Stimulated activated CD4-positive, alpha-beta T cell treated with anti-CD3 and anti-CD28 coated beads, Interleukin-4, amount 100 ng/mL, for 4 hours (primary cell): ENCODE measurements at regions not wholly inside any gene's neighbourhood (a gene's known extent, or its start where the extent isn't known, plus 50 kb on each side); places are given as distances from the start of the nearest gene placed in this dataset.

Source experiments
- DNase-seq, 2 experiments: peaks; one replicate each; pipeline ENCODE4 v3.0.0-alpha.2; 2020

DNA sequence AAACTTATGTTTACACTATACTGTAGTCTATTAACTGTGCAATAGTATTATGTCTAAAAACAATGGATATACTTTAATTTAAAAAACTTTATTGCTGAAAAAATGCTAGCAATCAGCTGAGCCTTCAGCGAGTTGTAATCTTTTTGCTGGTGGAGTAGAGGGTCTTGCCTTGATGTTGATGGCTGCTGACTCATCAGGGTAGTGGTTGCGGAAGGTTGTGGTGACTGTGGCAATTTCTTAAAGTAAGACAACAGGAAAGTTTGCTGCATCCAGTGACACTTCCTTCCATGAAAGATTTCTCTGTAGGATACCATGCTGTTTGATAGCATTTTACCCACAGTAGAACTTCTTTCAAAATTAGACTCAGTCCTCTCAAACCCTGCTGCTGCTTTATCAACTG, 234.7 kb upstream of the CSF3R start:
- DNase-seq = no peak

DNA sequence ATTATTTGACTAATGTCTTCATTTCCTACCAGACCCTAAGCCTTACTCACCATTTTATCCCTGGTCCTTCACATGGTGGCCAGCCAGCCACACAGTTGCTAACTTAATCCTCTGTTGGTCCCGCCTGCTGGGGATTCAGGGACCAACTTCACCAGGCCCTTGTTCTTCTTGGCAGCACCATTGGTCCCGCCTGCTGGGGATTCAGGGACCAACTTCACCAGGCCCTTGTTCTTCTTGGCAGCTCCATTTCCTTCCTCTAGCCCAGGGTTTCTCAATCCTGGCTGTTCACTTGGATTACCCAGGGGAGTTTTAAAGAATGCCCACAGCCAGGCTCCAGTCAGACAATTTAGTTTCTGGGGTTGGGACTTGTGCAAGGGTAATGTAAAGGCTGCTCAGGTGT, 233.1 kb upstream of the CSF3R start:
- DNase-seq = no peak

DNA sequence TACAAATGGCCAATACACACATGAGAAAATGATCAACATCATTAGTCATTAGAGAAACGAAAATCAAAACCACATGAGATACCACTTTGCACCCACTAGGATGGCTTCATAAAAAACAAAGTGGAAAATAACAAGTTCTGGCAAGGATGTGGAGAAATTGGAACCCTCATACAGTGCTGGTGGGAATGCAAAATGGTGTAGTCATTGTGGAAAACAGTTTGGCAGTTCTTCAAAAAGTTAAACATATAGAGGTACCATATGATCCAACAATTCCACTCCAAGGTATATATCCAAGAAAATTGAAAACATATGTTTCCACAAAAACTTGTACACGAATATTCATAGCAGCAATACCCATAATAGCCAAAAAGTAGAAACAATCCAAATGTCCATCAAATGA, 231.6 kb upstream of the CSF3R start:
- DNase-seq = no peak

DNA sequence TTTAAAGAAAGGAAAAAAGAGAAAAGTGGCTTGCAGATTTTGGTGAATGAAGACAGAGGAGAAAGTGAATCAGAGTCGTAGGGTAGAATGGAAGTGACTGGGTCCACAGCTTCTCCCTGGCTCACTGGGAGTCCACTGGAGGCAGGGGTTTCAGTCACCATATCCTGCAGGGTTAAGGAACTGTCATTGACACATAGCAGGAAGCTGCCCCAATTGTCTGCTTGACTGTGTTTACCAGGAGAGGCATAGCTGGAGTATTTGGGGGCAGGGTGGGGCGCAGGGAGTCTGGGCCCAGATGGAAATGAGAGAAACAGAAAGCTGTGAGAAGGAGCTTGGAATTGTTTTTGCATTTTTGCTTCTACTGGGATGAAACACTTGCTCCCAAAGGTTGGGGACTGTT, 228.8 kb upstream of the CSF3R start:
- DNase-seq = no peak

DNA sequence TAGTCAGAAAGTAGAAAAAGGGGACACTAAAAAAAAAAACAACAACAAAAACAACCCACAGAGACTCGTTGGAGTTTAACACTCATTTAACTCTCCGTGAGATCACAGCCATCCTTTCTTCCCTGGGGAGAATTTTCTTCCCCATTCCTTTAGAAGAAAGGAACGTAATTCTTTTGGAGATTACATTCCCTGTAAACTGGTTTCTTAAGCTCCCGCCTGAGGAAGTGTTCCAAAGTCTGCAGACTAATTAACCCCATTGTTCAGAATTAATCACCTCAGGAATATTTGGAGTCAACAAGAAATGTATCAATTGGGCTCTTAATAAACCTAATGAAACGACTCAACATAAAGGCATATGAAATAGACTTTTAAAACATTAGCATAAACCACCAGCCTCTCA, 228.2 kb upstream of the CSF3R start:
- no peak for DNase-seq

DNA sequence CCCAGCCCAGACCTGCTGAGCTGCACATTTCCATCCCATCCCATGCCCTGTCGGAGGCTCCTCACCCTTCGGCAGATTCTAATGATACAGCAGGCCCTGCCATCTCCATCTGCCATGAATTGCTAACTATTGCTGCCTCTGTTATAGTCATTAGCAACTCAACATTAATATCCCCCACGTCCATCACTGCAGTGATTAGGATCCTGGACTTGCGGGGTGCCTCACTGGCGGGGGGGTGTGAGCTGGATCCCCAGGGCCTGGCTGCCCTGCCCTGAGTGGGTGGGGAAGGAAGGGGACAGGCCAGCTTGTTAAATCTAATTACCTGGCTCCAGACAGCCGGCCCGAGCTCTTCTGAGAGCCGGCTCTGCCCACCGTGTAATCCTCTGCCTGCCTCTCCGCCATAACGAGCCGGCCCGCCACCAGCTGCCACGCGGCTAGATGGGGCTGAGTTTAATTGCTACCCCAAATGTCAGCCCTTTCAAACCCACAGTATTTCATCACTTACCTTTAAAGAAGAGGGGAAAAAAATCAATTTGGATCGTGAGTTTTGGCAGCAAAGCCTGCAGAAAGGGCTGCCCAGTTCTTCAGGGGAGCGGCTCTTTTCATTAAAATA, 227.3 kb upstream of the CSF3R start:
- no peak for DNase-seq

DNA sequence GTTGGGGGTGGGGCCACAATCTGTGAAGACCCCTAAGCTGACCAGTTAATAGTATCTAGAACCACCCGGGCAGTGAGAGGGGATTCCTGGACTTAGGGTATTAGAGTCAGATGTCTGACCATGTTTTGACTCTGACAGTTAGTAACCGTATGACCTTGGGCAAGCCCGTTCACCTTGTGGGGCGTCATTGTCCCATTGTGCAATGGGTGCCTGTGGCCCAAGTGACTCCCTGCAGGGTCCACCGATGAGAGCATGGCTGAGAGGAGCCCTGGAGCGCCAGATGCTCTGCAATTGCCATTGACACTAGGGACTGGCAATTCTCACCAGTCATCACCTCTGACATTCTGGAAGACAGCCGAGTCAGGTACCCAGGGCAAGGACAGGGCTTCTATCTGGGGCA, 225.9 kb upstream of the CSF3R start:
- DNase-seq = no peak

DNA sequence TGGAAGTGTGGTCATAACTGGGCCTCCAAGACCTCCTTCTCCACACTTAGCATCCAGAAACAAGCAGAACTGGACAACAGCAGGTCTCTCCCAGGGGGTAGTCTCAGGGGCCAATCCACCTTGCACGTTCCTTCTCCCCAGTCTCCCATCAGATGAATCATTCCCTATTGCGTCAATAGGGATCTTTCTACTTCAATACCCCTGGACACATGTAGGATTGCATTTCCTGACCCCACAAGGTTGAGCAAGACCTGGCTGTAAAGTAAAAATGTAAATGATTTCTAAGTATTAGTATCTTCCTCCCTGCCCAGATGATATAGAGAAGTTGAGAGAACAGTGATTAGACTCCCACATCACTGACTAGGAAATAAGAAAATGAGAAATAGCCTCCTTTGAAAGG, 224.5 kb upstream of the CSF3R start:
- no peak for DNase-seq

DNA sequence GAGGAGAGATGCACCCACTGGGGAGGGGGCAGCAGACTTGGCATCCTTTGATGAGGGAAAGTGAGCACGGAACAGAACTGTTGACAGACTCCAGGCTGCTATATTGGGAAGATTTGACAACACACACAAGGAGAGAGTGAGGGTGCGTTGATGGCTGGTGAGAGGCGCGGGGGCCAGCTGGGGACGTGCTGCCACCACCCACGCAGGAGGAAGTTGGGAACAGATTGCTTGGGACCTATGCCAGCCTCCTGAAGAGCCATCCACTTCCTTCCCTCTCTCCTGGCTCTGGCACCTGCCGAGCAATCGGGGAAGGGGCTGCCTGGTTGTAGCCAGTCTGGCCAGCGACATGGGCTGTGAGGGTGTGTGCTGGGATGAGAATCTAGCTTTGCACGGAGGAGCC, 223.7 kb upstream of the CSF3R start:
- no peak for DNase-seq

DNA sequence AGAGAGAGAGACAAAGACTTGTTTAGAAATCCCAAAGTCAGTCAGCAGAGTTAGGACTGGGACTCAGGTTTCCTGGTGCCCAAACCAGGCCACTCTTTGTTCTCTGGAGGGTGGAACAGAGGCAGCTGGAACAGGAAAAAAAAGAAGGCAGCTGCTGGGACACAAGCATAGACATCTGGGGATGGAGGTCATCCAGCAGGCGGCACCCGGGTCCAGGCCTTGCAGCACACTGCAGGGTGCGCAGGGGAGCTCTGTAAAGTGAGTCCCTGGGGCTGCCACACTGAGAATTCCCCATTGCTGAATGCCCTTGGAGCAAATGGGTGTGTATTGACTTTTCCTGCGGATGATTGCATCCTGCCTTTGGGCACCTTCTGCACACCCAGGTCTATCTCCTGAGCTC, 222.9 kb upstream of the CSF3R start:
- no peak for DNase-seq

DNA sequence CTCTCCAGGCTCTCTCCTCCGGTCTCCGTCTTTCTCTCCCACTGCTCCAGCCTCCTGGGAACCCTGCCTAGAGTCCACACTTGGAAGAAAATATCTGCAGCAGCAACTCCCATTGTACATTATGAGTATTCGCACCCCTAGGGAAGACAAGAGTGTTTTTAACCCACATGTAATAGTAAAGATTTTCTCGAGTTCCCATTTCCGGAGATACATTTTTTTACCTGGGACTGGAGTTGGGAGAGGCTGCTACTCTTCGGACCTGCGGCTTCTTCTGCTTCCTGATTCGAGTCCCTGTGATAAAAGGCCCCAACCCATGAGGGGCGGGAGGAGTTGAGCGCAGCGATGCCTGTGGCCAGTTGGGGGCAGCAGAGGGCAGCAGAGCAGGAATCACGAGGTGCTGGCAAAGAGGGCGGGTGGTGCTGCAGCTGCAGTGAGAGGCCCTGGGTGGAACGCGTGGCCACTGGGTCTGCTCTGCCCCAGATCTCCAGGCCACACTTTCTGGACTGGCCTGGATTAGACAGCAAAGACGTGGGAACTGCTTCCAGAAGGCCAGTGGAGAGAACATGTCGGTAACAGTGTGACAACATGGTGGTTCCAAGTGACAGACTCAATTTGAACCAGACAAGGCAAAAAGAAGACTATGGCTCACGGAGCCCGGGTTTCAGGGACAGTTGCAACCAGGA, 221.0 kb upstream of the CSF3R start:
- peak; percentile 19 to 58 for DNase-seq

DNA sequence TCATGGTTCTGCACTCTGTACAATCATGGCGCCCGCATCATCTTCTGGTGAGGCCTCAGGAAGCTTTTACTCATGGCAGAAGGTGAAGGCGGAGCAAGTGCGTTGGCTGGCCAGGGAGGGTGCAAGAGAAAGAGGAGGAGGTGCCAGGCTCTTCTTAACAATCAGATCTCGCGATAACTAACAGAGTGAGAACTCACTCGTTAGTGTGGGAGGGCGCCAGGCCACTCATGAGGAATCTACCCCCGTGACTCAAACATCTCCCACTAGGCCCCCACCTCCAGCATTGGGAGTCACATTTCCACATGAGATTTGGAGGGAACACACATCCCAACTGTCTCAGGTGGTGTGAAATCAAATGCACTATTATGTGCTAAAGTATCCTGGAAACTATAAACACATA, 220.2 kb upstream of the CSF3R start:
- no peak for DNase-seq

DNA sequence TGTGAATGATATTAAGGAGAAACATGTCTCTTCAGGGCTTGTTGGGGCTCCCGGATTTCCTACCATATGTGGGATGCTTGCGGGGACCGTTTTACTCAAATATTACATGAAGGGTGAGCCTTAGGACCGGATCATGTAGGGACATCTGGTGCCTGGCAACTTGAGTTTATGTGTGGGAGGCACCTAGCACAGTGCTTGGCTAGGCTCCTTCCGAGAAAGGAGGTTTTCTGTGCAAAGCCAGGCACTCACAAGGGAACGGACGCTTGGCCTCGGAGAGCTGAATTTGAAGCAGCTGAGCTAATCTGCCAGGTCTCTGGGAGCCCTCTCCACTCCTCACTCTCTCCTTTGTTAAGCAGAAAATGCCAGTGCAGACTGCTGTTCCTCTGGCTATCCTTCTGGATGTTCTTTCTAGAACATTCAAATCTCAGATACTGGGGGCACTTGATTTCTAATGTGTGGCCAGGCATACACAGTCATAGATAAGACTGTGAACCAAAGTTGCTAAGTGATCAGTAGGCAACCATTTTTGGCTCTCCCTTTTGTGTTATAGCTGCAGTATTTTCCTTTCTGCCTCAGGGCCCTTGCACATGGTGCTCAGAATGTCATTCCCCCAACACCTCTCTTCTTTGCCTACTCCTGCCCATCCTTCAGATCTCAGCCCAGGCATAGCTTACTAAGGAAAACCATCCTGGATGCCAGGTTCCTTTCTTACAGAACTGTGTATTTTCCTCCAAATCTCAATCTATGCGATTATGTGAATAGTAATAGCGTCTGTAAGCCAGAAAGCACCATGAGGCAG, 216.6 kb upstream of the CSF3R start:
- DNase-seq = no peak

DNA sequence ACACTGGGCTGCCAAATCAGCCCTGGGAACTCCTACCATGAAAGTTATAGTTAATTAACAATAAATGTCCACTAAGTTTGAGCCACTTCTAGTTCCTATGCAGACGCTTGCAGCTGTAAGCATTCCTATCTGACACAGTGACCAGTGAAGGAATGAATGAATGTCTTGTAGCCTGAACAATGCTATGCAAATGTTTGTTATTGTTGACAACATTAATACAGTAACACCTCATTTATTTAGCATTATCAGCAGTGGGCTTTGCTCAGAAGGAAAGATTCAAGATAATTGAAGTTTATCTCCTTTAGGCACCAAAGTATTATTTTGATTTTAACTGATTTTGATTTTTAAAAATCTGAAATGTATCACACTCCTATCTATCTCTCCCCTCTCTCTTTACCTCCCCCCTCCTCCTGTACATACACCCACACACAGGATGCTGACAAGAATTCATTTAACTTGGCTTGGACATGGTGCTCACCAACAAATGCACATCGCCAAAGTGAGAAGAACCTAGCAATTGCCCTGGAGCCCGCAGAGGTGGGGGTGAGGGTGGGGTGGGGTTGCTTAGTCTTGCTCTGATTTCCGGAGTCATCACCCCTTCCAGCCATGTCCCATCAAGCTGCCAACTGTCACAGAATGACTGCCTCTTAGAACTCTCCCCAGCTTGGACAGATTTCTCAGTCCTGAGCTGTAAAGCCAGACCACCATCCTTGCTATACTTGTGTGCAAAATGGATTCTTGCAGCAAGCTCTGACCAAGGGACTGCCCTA, 215.3 kb upstream of the CSF3R start:
- no peak for DNase-seq

DNA sequence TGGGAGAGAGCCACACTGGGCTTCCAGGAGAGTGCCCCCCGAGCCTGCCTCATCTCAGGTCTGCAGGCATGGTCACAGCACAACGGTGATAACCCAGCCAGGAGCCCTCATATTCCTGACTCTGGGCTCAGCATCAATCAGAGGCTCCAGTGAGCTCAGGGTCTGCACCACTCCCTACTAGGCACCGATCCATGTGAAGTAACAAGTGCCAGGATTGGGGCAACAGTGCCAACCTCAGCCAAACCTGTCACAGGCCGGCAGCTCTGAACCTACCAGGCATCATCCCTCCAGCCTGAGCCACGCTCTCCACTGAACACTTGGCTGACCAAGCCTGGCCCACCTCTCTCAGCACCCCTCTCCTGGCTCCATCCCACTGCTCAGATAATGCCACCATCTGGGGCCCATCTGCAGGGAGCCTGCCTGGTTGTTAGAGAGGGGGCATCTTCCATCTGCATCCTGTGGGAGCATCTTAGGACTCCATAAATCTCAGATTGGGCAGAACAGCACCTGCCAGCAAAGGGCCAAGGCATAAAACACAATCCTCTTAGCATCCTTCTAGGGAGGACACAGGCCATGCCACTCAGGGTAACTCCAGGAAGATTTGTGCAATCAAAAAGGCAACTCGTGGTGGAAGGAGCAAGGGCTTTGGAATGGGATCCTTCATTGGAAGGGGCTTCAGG, 213.7 kb upstream of the CSF3R start:
- no peak for DNase-seq

DNA sequence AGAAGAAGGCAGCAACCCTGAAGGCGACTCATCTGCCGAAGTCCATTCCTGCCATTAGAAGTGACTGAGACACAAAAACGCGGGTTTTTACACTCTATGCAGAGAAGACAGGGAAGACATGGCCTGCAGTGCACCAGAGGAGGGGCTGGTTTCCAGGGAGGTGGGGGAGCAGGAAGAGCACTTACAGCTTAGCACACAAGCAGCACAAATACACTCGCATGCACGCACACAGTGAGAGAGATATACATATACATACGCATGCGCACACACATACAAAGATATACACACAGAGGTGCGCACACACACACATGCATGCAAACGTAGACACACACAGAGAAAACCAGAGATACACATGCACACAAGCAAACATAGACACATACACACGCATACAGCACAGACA, 210.9 kb upstream of the CSF3R start:
- no peak for DNase-seq

DNA sequence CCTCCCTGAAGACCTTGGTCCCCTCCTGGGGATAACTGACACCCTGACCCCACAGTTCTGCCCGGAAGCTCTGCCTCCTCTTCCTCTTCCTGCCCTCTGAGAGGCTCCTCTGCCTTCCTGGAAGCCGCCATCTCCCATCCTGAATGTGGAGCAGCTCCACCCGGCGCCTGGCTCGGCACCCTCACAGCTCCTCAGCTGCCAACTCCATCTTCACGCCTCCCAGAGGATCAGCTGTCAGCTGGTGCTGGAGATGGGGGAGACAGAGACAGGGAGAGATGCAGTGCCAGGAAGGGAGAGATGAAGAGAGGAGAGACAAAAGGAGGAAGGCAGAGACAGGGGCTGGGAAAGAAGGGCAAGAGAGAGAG, 210.4 kb upstream of the CSF3R start:
- DNase-seq = no peak

DNA sequence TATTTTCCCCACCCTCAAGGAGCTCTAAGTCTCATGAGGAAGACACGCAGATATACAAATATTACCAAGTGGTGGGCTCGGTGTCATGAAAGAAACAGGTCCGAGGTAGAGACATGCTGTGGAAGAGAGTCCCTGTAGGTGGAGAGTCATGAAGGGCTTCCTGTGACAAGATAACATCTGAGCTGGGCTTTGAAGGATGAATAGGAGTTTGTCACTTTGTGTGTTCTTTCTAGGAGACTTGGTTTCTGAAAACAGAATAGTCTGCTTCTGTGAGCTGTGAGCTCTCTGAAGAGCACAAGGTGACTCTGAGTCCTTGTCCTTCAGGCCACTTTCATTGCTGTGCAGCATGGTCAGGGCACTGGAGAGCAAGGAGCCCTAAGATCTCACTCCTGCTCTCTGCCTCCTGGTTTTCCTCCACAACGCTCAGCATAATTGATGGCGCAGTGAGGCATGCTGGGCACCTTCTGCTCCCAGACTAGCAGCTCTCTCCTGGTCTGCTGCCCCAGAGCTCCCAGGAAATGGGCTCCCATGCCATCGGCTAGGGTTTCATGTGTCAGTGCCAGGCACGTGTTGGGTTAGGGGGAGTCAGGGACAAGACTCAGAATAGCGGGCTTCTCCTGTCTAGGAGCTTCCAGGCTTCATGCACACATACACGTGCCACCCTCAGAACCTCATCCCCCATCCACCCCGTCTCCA, 209.9 kb upstream of the CSF3R start:
- DNase-seq = no peak

DNA sequence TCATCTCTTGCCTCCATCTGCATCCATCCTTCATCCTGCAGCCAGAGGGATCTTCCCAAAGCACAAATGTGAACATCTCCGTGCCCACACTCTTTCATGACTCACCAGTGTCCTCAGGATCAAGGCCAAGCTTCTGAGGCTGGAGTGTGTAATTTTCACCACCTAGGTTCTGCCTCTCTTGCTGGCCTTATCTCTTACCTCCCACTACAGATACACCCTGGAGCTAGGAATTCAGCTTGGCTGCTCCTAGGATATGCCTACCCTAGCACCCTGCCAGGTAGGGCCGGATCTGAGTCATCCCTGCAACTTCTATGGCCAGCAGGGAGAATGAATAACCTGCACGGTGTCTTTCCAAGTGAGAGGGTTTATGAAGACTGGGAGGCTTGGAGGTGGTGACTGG, 208.7 kb upstream of the CSF3R start:
- no peak for DNase-seq

DNA sequence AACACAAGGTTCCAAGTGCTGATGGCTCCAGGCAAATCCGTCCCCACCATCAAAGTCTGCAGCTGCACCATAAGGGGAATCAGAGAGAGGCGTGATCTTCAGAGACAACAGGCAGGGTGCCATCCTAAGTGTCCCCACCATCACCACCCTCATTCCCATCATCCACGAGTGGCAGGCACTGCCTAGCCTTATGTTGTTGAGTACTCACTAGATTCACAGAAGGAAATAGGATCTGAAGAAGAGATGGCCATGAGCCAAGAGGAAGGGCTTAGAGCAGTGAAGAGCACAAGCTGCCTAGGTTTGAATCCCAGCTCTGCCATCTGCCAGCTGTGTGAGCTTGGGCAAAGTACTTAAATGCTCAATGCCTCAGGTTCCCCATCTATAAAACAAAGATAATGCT, 207.3 kb upstream of the CSF3R start:
- DNase-seq = no peak

DNA sequence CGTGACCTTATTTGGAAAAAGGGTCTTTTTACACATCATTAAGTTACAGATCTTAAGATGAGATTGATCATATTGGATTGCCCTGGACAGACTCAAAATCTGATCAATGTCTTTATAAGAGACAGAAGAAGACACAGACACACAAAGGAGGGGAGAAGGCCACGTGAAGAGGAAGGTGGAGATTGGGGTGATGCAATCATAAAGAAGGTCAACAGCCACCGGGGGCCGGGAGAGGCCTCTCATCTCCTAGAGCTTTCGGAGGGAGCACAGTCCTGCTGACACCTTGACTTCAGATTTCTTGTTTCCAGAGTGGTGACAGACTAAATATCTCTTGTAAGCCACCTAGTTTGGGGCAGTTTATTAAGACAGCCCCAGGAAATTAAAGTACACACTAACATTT, 204.6 kb upstream of the CSF3R start:
- no peak for DNase-seq

DNA sequence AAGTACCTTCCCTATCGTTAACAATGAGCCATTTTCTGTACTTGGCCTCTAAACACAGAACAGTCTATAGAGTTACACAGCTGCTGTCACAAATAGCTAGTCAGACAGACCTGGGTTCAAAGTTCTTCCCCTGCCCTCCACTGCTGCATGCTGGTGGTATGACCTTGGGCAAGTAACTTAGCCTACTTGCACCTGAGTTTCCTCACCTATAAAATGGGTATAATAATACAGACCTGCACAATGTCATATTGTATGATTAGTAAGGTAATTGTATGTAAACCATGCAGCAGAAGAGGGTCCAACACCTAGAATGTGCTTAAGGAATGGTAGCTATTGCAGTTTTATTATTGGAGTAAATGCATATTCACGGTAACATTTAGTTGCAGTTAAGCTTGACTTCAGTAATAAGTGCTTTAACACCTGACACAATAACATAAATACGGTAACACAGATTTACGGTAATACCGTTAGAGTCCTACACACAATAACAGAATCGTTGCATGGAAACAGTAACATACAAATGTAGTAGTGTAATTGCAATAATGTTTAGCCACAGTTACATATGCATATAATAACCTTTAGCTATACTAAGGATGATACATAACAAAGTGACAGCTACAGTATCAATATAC, 193.3 kb upstream of the CSF3R start:
- no peak for DNase-seq
